H9 (cell line): ENCODE measurements at regions not wholly inside any gene's neighbourhood (a gene's known extent, or its start where the extent isn't known, plus 50 kb on each side); places are given as distances from the start of the nearest gene placed in this dataset.

ENCODE experiments used
- DNase-seq: peaks from one replicate; pipeline ENCODE4 v3.0.0-alpha.2; 2017
- H2AFZ ChIP-seq: one replicate; pipeline ENCODE4 v1.6.1; 2013; ENCODE audit warnings: mild to moderate bottlenecking, low read length, control low read depth, moderate library complexity
- H2AK5ac ChIP-seq: 2 replicates; pipeline ENCODE4 v1.6.1; 2013; ENCODE audit warnings: low read length, control low read depth, mixed read lengths; ENCODE audit not compliant: insufficient read length
- H2BK120ac ChIP-seq: one replicate; pipeline ENCODE4 v1.6.1; 2013; ENCODE audit warnings: low read depth, mild to moderate bottlenecking, low read length, control low read depth, inconsistent platforms; ENCODE audit not compliant: poor library complexity, severe bottlenecking
- H2BK12ac ChIP-seq: 2 replicates; pipeline ENCODE4 v1.6.1; 2013; ENCODE audit warnings: low read length, control low read depth, mixed read lengths, low read depth; ENCODE audit not compliant: insufficient read length
- H2BK15ac ChIP-seq: 2 replicates; pipeline ENCODE4 v1.6.1; 2013; ENCODE audit warnings: low read depth, low read length, control low read depth
- H2BK20ac ChIP-seq: one replicate; pipeline ENCODE4 v1.6.1; 2013; ENCODE audit warnings: low read depth, mild to moderate bottlenecking, low read length, control low read depth, inconsistent platforms; ENCODE audit not compliant: poor library complexity, severe bottlenecking
- H2BK5ac ChIP-seq: 2 replicates; pipeline ENCODE4 v1.6.1; 2013; ENCODE audit warnings: low read length, control low read depth, mixed read lengths; ENCODE audit not compliant: insufficient read length
- H3K14ac ChIP-seq: 2 replicates; pipeline ENCODE4 v1.6.1; 2013; ENCODE audit warnings: low read length, control low read depth; ENCODE audit not compliant: insufficient read depth
- H3K18ac ChIP-seq: 2 replicates; pipeline ENCODE4 v1.6.1; 2013; ENCODE audit warnings: low read depth, mild to moderate bottlenecking, mixed read lengths, low read length, control low read depth; ENCODE audit not compliant: insufficient read length
- H3K23ac ChIP-seq: 2 replicates; pipeline ENCODE4 v1.6.1; 2013; ENCODE audit warnings: low read length, control low read depth, mixed read lengths, low read depth; ENCODE audit not compliant: insufficient read length
- H3K23me2 ChIP-seq: 2 replicates; pipeline ENCODE4 v1.6.1; 2013; ENCODE audit warnings: low read depth, mild to moderate bottlenecking, mixed read lengths, low read length, control low read depth; ENCODE audit not compliant: insufficient read length, poor library complexity, severe bottlenecking
- H3K27ac ChIP-seq: 2 replicates; pipeline ENCODE4 v1.5.1; 2013; ENCODE audit warnings: low read length, control low read depth, mixed read lengths, low read depth; ENCODE audit not compliant: insufficient read length
- H3K27me3 ChIP-seq: 2 replicates; pipeline ENCODE4 v1.6.1; 2013; ENCODE audit warnings: low read length, control low read depth, inconsistent platforms; ENCODE audit not compliant: insufficient read depth
- H3K4ac ChIP-seq: 2 replicates; pipeline ENCODE4 v1.6.1; 2013; ENCODE audit warnings: low read depth, mild to moderate bottlenecking, control low read depth, inconsistent platforms, low read length, moderate library complexity
- H3K4me1 ChIP-seq: 2 replicates; pipeline ENCODE4 v1.6.1; 2013; ENCODE audit warnings: low read length, control low read depth, inconsistent platforms; ENCODE audit not compliant: insufficient read depth
- H3K4me2 ChIP-seq: 2 replicates; pipeline ENCODE4 v1.6.1; 2013; ENCODE audit warnings: low read length, control low read depth, mixed read lengths; ENCODE audit not compliant: insufficient read length, insufficient read depth
- H3K56ac ChIP-seq: 2 replicates; pipeline ENCODE4 v1.6.1; 2013; ENCODE audit warnings: low read depth, mild to moderate bottlenecking, mixed read lengths, low read length, control low read depth; ENCODE audit not compliant: insufficient read length
- H3K79me1 ChIP-seq: 2 replicates; pipeline ENCODE4 v1.6.1; 2013; ENCODE audit warnings: low read depth, mild to moderate bottlenecking, moderate library complexity, low read length, control low read depth, inconsistent platforms; ENCODE audit not compliant: insufficient read depth, poor library complexity, severe bottlenecking
- H3K79me2 ChIP-seq: 2 replicates; pipeline ENCODE4 v1.6.1; 2013; ENCODE audit warnings: low read length, control low read depth, inconsistent platforms; ENCODE audit not compliant: insufficient read depth
- H3K9ac ChIP-seq: 2 replicates; pipeline ENCODE4 v1.6.1; 2013; ENCODE audit warnings: low read length, control low read depth, mixed read lengths; ENCODE audit not compliant: insufficient read length; ENCODE audit errors: extremely low read depth
- H3K9me3 ChIP-seq: one replicate; pipeline ENCODE4 v1.6.1; 2013; ENCODE audit warnings: low read depth, low read length, inconsistent platforms; ENCODE audit not compliant: control insufficient read depth
- H3T11ph ChIP-seq: one replicate; pipeline ENCODE4 v1.6.1; 2013; ENCODE audit warnings: mild to moderate bottlenecking, low read length, control low read depth, inconsistent platforms
- H4K20me1 ChIP-seq: one replicate; pipeline ENCODE4 v1.6.1; 2013; ENCODE audit not compliant: control insufficient read depth, insufficient read length, insufficient read depth
- H4K5ac ChIP-seq: 2 replicates; pipeline ENCODE4 v1.6.1; 2013; ENCODE audit warnings: low read depth, mild to moderate bottlenecking, mixed read lengths, low read length, control low read depth; ENCODE audit not compliant: insufficient read length
- H4K8ac ChIP-seq: replicated peaks from 2 replicates; pipeline ENCODE4 v1.6.1; 2013; ENCODE audit warnings: low read length, control low read depth, mixed read lengths, low read depth; ENCODE audit not compliant: insufficient read length
- H4K91ac ChIP-seq: 2 replicates; pipeline ENCODE4 v1.6.1; 2013; ENCODE audit warnings: low read depth, mild to moderate bottlenecking, moderate library complexity, mixed read lengths, low read length, control low read depth; ENCODE audit not compliant: insufficient read length
- H3K27ac Mint-ChIP-seq, 3 experiments: 2 replicates in 2 of 3; 3 replicates in 1 of 3; pipeline ENCODE4 v1.8.0; 2020 to 2021; ENCODE audit warnings: mixed read lengths in 3 of 3, mild to moderate bottlenecking in 1 of 3, moderate library complexity in 1 of 3
- H3K27me3 Mint-ChIP-seq: 2 replicates; pipeline ENCODE4 v1.8.0; 2021; ENCODE audit warnings: low read depth, mild to moderate bottlenecking, moderate library complexity, mixed read lengths
- H3K36me3 Mint-ChIP-seq, 3 experiments: 2 replicates in 2 of 3; 3 replicates in 1 of 3; pipeline ENCODE4 v1.8.0; 2020 to 2021; ENCODE audit warnings: low read depth in 3 of 3, mixed read lengths in 3 of 3; ENCODE audit not compliant: insufficient read depth in 1 of 3
- H3K4me1 Mint-ChIP-seq, 2 experiments: 2 replicates each; pipeline ENCODE4 v1.8.0; 2020; ENCODE audit warnings: mixed read lengths in 2 of 2
- H3K4me3 Mint-ChIP-seq, 2 experiments: 2 replicates in 1 of 2; 3 replicates in 1 of 2; pipeline ENCODE4 v1.8.0; 2020 to 2021; ENCODE audit warnings: mild to moderate bottlenecking in 2 of 2, mixed read lengths in 2 of 2, moderate library complexity in 1 of 2
- H3K9me3 Mint-ChIP-seq, 2 experiments: 2 replicates in 1 of 2; 3 replicates in 1 of 2; pipeline ENCODE4 v1.8.0; 2020; ENCODE audit warnings: mild to moderate bottlenecking in 2 of 2, mixed read lengths in 2 of 2, moderate library complexity in 1 of 2
- CTCF ChIP-seq: fragments of 200-600 bp; sonication (generic); conservative IDR thresholded peaks from 3 replicates; pipeline ENCODE4 v1.8.0; 2021; ENCODE audit warnings: antibody characterized with exemption, mild to moderate bottlenecking
- WGBS: extraction: QIAGEN DNeasy Blood & Tissue Kit; methylation state at CpG from one replicate; pipeline ENCODE4 v1.1.7; 2013; ENCODE audit warnings: missing lambda C conversion rate, low lambda C conversion rate, mixed read lengths; ENCODE audit not compliant: insufficient read length; ENCODE audit errors: extremely low coverage; 5-methylcytosine and 5-hydroxymethylcytosine counted together

GRCh38 chr5:173515526-173515925 is 100.9 kb downstream of the BOD1 start:
- Mint-ChIP-seq H3K27me3 (no peaks in the 10 kb centered on the region), H3K4me1 (peaks cover 24 to 32% of the 10 kb centered on the region in 2 experiments)

More at GRCh38 chr5:173515526-173515925, 100.9 kb downstream of the BOD1 start:
- Mint-ChIP-seq H3K27ac (no peak overlapping the region), H3K36me3 (peaks cover 3 to 21% (median 8%) of the 10 kb centered on the region in 3 experiments; a peak in 5 of 7 replicates), H3K9me3 (peaks cover 19 to 22% of the 10 kb centered on the region in 2 experiments), H3K4me3 (no peak overlapping the region)
- TF ChIP-seq CTCF = no peak
- H3K14ac ChIP-seq = no peak overlapping the region
- H2AK5ac ChIP-seq = no peak overlapping the region
- no peaks in the 10 kb centered on the region for H4K20me1 ChIP-seq
- H3K56ac ChIP-seq = no peak overlapping the region
- no peak overlapping the region for H3K9ac ChIP-seq
- no peak overlapping the region for H3K27ac ChIP-seq
- no peak overlapping the region for H4K91ac ChIP-seq
- no peak overlapping the region for H3K18ac ChIP-seq
- no peak overlapping the region for H4K5ac ChIP-seq
- no peak overlapping the region for H2BK5ac ChIP-seq
- no peaks in the 10 kb centered on the region for H3K23me2 ChIP-seq
- H3K4me2 ChIP-seq = no peak overlapping the region
- no peak overlapping the region for H3K23ac ChIP-seq
- H2AFZ ChIP-seq = no peak overlapping the region
- no peak overlapping the region for H2BK20ac ChIP-seq
- no peak for DNase-seq
- H2BK120ac ChIP-seq = no peak overlapping the region
- no CpG with 5 or more reads among the region's 1 CpG for WGBS
- H3K9me3 ChIP-seq = no peaks in the 10 kb centered on the region
- no peak overlapping the region for H3K4ac ChIP-seq
- no peaks in the 10 kb centered on the region for H3K27me3 ChIP-seq
- peaks cover 4% of the 10 kb centered on the region; the same call in 1 of the 2 replicates for H3K4me1 ChIP-seq
- no peaks in the 10 kb centered on the region for H3K79me2 ChIP-seq
- H3K79me1 ChIP-seq = no peaks in the 10 kb centered on the region
- H3T11ph ChIP-seq = no peak overlapping the region
- H4K8ac ChIP-seq = no peak overlapping the region
- no peak overlapping the region for H2BK15ac ChIP-seq
- H2BK12ac ChIP-seq = no peak overlapping the region
